ACC112 (cell line): ENCODE measurements at regions not wholly inside any gene's neighbourhood (a gene's known extent, or its start where the extent isn't known, plus 50 kb on each side); places are given as distances from the start of the nearest gene placed in this dataset.

Source experiments
- H2AFZ ChIP-seq: fragments of 200-600 bp; sonication (generic); one replicate; pipeline ENCODE4 v1.6.0; 2017; ENCODE audit warnings: antibody characterized with exemption, low read length; ENCODE audit not compliant: unreplicated experiment
- H3K27ac ChIP-seq: fragments of 200-600 bp; sonication (generic); 2 replicates; pipeline ENCODE4 v1.5.1; 2014; ENCODE audit warnings: low read depth, mild to moderate bottlenecking, antibody characterized with exemption, low read length, moderate library complexity
- H3K27me3 ChIP-seq: fragments of 200-600 bp; sonication (generic); 2 replicates; pipeline ENCODE4 v1.6.1; 2014; ENCODE audit warnings: mild to moderate bottlenecking, antibody characterized with exemption, low read length, moderate library complexity, mixed read lengths; ENCODE audit not compliant: insufficient read depth
- H3K36me3 ChIP-seq: fragments of 200-600 bp; sonication (generic); 2 replicates; pipeline ENCODE4 v1.6.1; 2016; ENCODE audit warnings: mild to moderate bottlenecking, antibody characterized with exemption, low read length, moderate library complexity, mixed read lengths; ENCODE audit not compliant: insufficient read depth
- H3K4me1 ChIP-seq: fragments of 200-600 bp; sonication (generic); one replicate; pipeline ENCODE4 v1.6.1; 2016; ENCODE audit warnings: low read length, mixed read lengths; ENCODE audit not compliant: insufficient read depth, unreplicated experiment, control insufficient read depth
- H3K4me3 ChIP-seq: fragments of 200-600 bp; sonication (generic); 2 replicates; pipeline ENCODE4 v1.5.1; 2014; ENCODE audit warnings: mild to moderate bottlenecking, low read depth, low read length
- H3K79me2 ChIP-seq: fragments of 200-600 bp; sonication (generic); one replicate; pipeline ENCODE4 v1.6.0; 2016; ENCODE audit warnings: low read length; ENCODE audit not compliant: control insufficient read depth, unreplicated experiment, insufficient read depth

GRCh38 chr4:67019686-67020437 is 525.4 kb downstream of the CENPC start:
- H3K79me2 ChIP-seq = no peaks in the 10 kb centered on the region
- no peak overlapping the region for H2AFZ ChIP-seq
- H3K36me3 ChIP-seq = no peaks in the 10 kb centered on the region
- H3K27me3 ChIP-seq = no peaks in the 10 kb centered on the region
- H3K4me1 ChIP-seq = peaks cover 7% of the 10 kb centered on the region
- no peak overlapping the region for H3K4me3 ChIP-seq
- H3K27ac ChIP-seq = no peak overlapping the region

DNA sequence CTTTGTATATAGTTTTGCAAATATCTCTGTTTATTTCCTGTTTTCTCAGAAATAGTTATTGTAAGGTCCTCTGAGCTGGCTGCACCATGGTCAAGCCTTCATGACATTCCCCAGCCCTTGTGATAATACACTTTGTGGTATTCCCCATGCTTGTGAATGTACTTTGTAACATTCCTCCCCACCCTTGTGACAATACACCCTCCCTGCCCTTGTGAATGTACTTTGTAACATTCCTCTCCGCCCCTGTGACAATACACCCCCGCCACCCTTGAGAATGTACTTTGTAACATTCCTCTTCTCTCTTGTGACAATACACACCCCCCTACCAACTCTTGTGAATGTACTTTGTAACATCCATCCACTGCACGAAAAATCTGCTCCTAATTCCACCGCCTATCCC is 530.7 kb downstream of the CENPC start:
- Histone ChIP-seq H3K36me3 (no peaks in the 10 kb centered on the region), H3K4me3 (no peak overlapping the region), H3K27me3 (no peaks in the 10 kb centered on the region)

GRCh38 chr4:67006791-67007190 is 538.5 kb downstream of the CENPC start:
- H3K4me1 ChIP-seq = no peaks in the 10 kb centered on the region
- H2AFZ ChIP-seq = no peak overlapping the region
- no peaks in the 10 kb centered on the region for H3K36me3 ChIP-seq
- no peak overlapping the region for H3K4me3 ChIP-seq
- H3K27me3 ChIP-seq = no peaks in the 10 kb centered on the region
- H3K79me2 ChIP-seq = no peaks in the 10 kb centered on the region
- H3K27ac ChIP-seq = no peak overlapping the region

More for the DNA sequence above, 530.7 kb downstream of the CENPC start:
- Histone ChIP-seq H3K27ac (no peak overlapping the region), H3K4me1 (peaks cover 3% of the 10 kb centered on the region), H3K79me2 (no peaks in the 10 kb centered on the region), H2AFZ (no peak overlapping the region)

- Histone ChIP-seq H3K4me1 (no peaks in the 10 kb centered on the region), H3K36me3 (no peaks in the 10 kb centered on the region), H3K4me3 (no peak overlapping the region), H3K79me2 (no peaks in the 10 kb centered on the region), H2AFZ (no peak overlapping the region), H3K27ac (no peak overlapping the region), H3K27me3 (no peaks in the 10 kb centered on the region)
Observed at GRCh38 chr4:66991521-66991920, 553.8 kb downstream of the CENPC start.

- H3K4me3 ChIP-seq = no peak overlapping the region
- H3K27ac ChIP-seq = no peak overlapping the region
- no peaks in the 10 kb centered on the region for H3K36me3 ChIP-seq
- no peaks in the 10 kb centered on the region for H3K79me2 ChIP-seq
- no peak overlapping the region for H2AFZ ChIP-seq
- no peaks in the 10 kb centered on the region for H3K4me1 ChIP-seq
- H3K27me3 ChIP-seq = no peaks in the 10 kb centered on the region
Observed at GRCh38 chr4:66974665-66975064, 570.6 kb downstream of the CENPC start.

DNA sequence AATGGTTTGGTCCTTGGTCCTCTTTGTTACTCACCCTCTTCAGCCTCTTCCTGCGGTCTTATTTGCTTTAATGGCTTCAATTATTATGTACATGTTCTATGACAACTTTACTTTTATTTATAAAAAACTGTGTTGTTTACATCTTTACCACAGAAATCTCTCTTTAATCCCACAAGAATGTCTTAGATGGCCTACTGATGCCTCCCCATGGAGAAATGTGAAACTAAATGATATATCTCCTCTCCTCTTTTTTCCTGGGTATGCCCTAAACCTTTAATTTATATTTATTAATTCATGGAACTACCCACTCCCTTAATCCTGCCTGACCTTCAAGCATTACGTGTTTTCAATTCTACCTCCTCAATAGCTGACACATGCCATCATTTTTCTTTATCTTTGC is 573.2 kb downstream of the CENPC start:
- Histone ChIP-seq H3K4me3 (no peak overlapping the region), H3K4me1 (no peaks in the 10 kb centered on the region), H3K27me3 (no peaks in the 10 kb centered on the region), H3K79me2 (no peaks in the 10 kb centered on the region), H3K36me3 (no peaks in the 10 kb centered on the region), H2AFZ (no peak overlapping the region), H3K27ac (no peak overlapping the region)

- Histone ChIP-seq H3K4me1 (no peaks in the 10 kb centered on the region), H3K79me2 (no peaks in the 10 kb centered on the region), H3K36me3 (no peaks in the 10 kb centered on the region), H3K27ac (no peak overlapping the region), H3K4me3 (no peak overlapping the region), H2AFZ (no peak overlapping the region), H3K27me3 (no peaks in the 10 kb centered on the region)
Observed at GRCh38 chr4:66964467-66964866, 580.8 kb downstream of the CENPC start.

DNA sequence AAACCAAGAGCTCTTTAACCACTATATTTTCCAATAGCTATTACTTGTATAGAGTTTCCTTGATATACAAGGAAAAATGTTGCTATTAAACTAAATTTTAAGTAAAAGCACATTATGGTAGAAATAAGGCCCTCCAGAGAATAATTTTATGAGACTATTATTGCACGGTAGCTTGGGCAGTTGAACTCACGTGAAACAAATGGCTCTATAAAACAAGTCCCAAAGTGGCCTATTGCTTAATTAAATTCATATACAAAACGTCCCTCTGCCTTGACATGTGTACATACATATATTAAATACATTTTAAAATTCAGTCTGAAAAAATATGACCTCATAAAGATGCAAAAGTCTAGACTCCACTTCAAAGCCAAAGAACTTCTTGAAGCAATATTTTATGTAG is 582.2 kb downstream of the CENPC start:
- no peaks in the 10 kb centered on the region for H3K4me1 ChIP-seq
- no peaks in the 10 kb centered on the region for H3K79me2 ChIP-seq
- H3K27ac ChIP-seq = no peak overlapping the region
- no peaks in the 10 kb centered on the region for H3K27me3 ChIP-seq
- no peak overlapping the region for H2AFZ ChIP-seq
- H3K4me3 ChIP-seq = no peak overlapping the region
- H3K36me3 ChIP-seq = no peaks in the 10 kb centered on the region

GRCh38 chr4:66959207-66959606 is 586.1 kb downstream of the CENPC start:
- Histone ChIP-seq H3K79me2 (no peaks in the 10 kb centered on the region), H3K4me3 (no peak overlapping the region), H3K36me3 (no peaks in the 10 kb centered on the region), H2AFZ (no peak overlapping the region), H3K4me1 (no peaks in the 10 kb centered on the region), H3K27me3 (no peaks in the 10 kb centered on the region), H3K27ac (no peak overlapping the region)

- Histone ChIP-seq H3K4me1 (no peaks in the 10 kb centered on the region), H3K27me3 (no peaks in the 10 kb centered on the region), H3K4me3 (no peak overlapping the region), H3K79me2 (no peaks in the 10 kb centered on the region), H3K36me3 (no peaks in the 10 kb centered on the region), H3K27ac (no peak overlapping the region), H2AFZ (no peak overlapping the region)
Observed at GRCh38 chr4:66956852-66957251, 588.5 kb downstream of the CENPC start.

GRCh38 chr4:66956426-66956825 is 588.9 kb downstream of the CENPC start:
- no peak overlapping the region for H3K4me3 ChIP-seq
- no peaks in the 10 kb centered on the region for H3K79me2 ChIP-seq
- no peaks in the 10 kb centered on the region for H3K4me1 ChIP-seq
- H3K36me3 ChIP-seq = no peaks in the 10 kb centered on the region
- no peak overlapping the region for H2AFZ ChIP-seq
- no peak overlapping the region for H3K27ac ChIP-seq
- H3K27me3 ChIP-seq = no peaks in the 10 kb centered on the region
